Heart left ventricle (tissue), 13 donors: ENCODE measurements at regions not wholly inside any gene's neighbourhood (a gene's known extent, or its start where the extent isn't known, plus 50 kb on each side); places are given as distances from the start of the nearest gene placed in this dataset.

Experiments used
- POLR2A ChIP-seq, 2 donors: fragments of 450-650 bp; IDR thresholded peaks; one replicate each; pipeline ENCODE4 v1.6.1; 2017; ENCODE audit warnings: antibody characterized with exemption in 2 of 2, mild to moderate bottlenecking in 2 of 2, moderate library complexity in 2 of 2
- TF ChIP-seq, protein P1 (sequence below), 12 donors: fragments of 200-600 bp; sonication (generic) in 4 of 12; IDR thresholded peaks; one replicate each; pipeline versions ENCODE4 v1.5.0 to v1.8.0; 2018 to 2022; ENCODE audit warnings: antibody characterized with exemption in 12 of 12, mild to moderate bottlenecking in 5 of 12
- donor health status: ischemic (EF 13 %, LVEDD 7.1; RV severe dilation, severe dysfunction).
- donor health status: DM: no; HTN: yes; CAD: no.
- donor health status: DM: no; HTN: no; CAD: no.
- donor health status: ischemic (EF 25% LVEDD 6.9; RV normal size, moderate dysfunction).
- donor health status: ischemic (EF 25% LVEDD 5.7; RV mildly dilated, moderate dysfunction).
- donor health status: ischemic (EF 35%, LVEDD 5.7; RV mildly dilated, moderate dysfunction).
- donor health status: nonischemic (EF 11% LVEDD 7.7; RV severe dilation, severe dysfunction).
- donor health status: DM: yes; HTN: yes; CAD: no.
- donor health status: PGD.
- donor health status: ischemic (EF 29% LVEDD 5.4; RV normal size, mild dysfunction).
- donor health status: nonischemic (EF 23%, LVEDD 6.1; RV moderate dilation, normal function).

DNA sequence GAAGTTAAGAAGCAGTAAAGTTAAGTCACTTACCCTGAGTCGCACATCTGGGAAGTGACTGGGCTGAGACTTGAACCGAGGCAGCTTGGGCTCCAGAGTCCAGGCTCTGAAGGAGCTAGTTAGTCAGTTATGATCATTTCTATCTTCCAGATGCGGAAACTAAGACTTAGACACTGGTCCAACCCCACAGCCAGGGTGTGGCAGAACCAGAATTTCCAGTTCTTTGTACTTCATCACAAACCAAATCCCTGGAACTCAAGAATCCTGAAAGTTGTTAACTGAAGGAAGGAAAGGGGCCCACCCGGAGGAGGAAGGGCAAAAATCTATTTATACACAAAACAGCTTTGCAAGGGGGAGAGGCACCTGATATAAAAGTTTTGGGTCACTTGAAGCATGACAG is 389.9 kb downstream of the SHQ1 start:
- TF ChIP-seq, protein P1, sequence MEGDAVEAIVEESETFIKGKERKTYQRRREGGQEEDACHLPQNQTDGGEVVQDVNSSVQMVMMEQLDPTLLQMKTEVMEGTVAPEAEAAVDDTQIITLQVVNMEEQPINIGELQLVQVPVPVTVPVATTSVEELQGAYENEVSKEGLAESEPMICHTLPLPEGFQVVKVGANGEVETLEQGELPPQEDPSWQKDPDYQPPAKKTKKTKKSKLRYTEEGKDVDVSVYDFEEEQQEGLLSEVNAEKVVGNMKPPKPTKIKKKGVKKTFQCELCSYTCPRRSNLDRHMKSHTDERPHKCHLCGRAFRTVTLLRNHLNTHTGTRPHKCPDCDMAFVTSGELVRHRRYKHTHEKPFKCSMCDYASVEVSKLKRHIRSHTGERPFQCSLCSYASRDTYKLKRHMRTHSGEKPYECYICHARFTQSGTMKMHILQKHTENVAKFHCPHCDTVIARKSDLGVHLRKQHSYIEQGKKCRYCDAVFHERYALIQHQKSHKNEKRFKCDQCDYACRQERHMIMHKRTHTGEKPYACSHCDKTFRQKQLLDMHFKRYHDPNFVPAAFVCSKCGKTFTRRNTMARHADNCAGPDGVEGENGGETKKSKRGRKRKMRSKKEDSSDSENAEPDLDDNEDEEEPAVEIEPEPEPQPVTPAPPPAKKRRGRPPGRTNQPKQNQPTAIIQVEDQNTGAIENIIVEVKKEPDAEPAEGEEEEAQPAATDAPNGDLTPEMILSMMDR (IDR thresholded peaks at IDR 0.05): no peak
- TF ChIP-seq POLR2A (IDR thresholded peaks at IDR 0.05): no peak
